ENCODE measurements at regions not wholly inside any gene's neighbourhood (a gene's known extent, or its start where the extent isn't known, plus 50 kb on each side); places are given as distances from the start of the nearest gene placed in this dataset.

DNA sequence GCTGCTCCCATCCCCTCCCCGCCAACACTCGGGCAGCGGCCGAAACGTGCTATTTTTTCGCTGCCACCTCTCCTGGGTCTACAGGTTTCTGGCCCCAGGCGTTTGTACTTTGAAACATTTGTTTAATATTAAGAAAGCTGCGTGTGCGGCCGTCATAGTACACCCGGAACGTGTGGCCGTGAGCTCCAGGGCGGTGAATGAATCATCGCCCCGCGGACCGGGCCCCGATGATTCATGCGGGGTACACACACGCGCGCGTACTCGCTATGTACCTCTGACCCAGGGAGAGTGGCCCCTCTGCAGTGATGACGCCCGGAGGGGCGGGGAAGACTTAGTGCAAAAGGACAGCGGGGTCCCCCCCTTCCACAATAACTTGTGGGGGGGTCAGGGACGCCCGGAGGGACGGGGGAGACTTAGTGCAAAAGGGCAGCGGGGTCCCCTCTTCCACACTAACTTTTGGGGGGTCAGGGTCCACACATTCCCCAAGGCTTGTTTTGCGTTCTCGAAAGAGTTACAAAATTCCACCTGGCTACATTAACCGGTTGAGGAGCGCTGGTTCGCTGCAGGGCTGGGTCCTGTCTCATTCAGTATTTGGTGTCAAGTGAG is 56.5 kb upstream of the PCGF5 start:
- TF ChIP-seq, protein P1, sequence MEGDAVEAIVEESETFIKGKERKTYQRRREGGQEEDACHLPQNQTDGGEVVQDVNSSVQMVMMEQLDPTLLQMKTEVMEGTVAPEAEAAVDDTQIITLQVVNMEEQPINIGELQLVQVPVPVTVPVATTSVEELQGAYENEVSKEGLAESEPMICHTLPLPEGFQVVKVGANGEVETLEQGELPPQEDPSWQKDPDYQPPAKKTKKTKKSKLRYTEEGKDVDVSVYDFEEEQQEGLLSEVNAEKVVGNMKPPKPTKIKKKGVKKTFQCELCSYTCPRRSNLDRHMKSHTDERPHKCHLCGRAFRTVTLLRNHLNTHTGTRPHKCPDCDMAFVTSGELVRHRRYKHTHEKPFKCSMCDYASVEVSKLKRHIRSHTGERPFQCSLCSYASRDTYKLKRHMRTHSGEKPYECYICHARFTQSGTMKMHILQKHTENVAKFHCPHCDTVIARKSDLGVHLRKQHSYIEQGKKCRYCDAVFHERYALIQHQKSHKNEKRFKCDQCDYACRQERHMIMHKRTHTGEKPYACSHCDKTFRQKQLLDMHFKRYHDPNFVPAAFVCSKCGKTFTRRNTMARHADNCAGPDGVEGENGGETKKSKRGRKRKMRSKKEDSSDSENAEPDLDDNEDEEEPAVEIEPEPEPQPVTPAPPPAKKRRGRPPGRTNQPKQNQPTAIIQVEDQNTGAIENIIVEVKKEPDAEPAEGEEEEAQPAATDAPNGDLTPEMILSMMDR (IDR thresholded peaks at IDR 0.05) = no peak
- TF ChIP-seq POLR2A (IDR thresholded peaks at IDR 0.05) = no peak
